HG03558 (cell line): ENCODE measurements at regions not wholly inside any gene's neighbourhood (a gene's known extent, or its start where the extent isn't known, plus 50 kb on each side); places are given as distances from the start of the nearest gene placed in this dataset.
"Not testable (repeated sequence)": the region's sequence is repeated elsewhere in the genome, so short reads cannot be mapped to it uniquely, and the experiment has no call there.

Experiments used
- ATAC-seq: cut with Tn5 transposase; IDR thresholded peaks from one replicate; pipeline ENCODE4 v1.9.1; 2021; ENCODE audit warnings: moderate number of reproducible peaks; ENCODE audit not compliant: unreplicated experiment; ENCODE audit errors: extremely low read depth

DNA sequence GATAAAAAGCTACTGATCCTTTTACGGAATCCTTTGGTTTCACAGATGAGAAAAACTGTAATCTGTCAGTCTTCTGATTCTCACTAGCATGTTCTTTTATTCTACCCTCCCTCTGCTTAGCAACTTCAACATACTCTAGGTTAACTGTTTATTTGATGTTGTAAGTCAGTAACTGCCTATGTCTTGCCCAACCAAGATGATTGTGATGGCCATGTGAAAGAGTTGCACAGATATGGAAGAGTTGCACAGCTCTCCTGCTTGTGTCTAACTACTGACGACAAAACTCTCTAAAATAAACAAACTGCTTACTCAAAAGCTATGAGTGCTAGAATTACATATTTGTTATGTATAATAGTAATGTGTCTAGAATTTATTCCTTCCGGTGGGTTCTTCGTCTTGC, 227.3 kb upstream of the DAB2 start:
- no peak for ATAC-seq

DNA sequence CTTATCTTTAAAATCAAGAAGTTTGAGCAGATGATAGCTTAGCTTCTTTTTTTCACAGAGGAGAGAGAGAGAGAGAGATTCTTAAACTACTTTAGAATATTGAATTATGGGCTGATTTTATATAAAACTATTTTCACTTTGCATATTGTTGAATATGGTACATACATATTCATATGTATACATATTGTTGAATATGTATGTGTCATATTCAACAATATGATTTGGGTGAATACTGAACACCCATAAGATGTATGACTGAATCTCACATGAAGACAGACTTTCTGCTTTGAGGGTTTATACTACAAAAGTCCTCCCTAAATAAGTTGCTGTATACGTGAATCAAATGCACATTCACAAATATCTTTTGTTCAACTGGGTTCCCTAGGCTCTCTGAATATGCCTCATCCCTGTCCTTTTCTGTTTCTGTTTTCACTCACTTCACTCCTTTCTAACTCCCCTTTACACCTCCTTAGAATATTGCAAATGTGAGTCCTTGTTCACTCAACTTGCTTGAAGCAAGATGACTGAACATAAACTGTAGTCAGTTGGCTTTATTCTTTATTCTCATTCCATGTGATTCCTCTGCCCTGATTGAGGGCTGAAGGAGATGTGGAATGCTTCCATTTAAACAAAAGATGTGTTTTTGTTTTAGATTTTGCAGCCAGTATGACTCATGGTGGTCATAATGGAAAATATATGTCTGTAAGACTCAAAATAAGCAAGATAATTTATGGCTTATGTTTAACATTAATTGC, 225.4 kb upstream of the DAB2 start:
- ATAC-seq = no peak

DNA sequence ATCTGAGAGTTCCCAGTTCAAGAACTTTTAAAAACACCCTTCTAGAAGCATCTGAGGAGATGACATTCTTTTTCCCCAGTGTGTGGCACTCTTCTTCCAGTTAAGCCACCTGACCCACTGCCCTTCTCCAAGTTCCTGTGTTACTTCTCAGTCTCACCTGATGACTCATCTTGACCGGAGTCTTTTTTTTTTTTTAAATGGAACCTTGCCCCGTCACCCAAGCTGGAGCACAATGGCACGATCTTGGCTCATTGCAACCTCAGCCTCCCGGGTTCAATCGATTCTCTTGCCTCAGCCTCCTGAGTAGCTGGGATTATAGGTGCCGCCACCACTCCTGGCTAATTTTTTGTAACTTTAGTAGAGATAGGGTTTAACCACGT, 224.1 kb upstream of the DAB2 start:
- no peak for ATAC-seq

DNA sequence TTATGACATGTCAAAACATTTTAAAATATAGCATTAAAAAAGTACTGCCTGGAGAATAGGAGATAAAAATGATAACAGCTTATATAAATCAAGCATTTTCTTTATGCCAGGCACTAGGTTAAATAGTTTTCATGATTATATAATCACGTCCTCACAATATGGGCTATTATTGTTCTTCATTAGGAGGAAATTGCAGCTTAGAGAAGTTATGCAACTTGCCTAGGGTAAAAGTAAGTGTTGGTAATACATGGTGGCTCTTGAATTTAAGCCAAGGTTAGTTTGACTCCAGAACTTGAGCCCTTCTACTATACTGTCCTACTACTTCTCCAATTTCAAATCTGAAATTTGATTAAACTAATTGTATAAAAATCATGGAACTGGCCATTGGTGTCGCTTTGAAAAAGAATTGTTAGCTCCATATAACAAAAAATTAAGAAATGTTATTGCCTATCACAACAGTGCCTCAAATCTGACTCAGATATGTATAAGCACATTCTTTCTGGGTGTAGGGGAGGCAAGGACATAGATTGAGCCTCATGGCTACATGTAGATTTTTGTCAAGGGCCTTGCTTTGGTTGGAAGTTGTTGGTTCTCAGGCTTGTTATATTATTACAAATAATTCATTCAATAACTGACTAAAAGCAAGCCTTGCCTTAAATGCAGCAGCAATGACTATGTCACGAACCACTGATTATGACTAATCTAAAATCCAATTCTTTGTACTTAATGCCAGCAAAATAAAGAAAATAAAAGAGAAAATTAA, 223.5 kb upstream of the DAB2 start:
- no peak for ATAC-seq

DNA sequence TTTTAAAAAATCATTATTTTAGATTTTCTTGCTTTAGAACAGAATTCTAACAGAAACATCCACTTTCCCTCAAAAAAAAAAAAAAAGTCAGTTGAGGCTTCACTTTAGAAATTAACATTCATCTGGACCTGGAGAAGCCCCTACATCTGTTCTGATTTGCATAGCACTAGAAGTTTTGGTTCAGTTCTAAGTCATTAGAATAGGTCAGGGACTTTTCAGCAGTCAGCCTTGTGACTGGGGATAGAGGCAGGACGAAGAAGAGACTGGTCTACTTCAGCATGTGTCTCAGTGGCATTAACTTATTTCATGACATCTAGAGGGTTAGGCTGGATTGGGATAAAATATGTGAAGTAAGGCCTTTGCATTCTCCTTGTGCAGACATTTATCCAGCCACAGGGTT, 215.8 kb upstream of the DAB2 start:
- ATAC-seq = peak; percentile 98

DNA sequence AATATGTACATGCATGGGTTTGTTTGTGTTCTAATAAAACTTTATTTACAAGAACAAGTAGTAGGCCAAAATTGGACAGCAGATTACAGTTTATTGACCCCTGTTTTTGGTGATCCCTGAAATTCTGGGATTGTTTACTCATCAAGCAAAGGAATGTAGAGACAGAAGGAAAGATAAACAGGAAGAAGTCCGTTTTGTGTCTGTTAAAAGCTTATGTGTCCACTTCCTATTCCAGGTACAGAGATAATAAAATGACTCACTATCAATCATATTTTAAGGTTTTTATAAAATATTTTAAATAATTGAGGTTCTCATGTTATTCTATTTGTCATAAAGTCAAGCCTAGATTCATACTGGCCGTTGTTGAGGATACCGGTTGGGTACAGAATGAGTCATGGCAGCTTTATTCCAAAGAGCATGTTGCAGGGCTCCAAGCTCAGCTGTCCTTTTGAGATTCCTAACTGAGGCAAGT, 214.9 kb upstream of the DAB2 start:
- ATAC-seq = no peak

DNA sequence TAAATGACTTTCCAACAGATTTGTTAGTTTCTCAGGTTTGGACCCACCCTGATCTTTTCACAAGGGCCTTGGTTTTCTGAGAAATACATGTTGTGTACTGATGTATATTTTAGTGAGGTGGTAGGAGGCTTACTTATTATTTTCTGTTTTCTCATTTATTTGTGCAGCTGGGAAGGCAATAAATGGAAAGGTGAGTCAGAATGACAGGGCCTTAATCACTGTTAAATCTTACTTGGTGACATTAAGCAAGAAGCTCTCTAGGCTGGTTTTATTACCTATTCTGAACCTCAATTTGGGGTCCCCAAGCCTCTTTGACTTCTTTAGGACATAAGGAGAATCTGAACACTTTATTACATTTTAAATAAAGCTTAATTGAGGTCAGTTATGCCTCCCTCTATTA, 214.0 kb upstream of the DAB2 start:
- no peak for ATAC-seq

DNA sequence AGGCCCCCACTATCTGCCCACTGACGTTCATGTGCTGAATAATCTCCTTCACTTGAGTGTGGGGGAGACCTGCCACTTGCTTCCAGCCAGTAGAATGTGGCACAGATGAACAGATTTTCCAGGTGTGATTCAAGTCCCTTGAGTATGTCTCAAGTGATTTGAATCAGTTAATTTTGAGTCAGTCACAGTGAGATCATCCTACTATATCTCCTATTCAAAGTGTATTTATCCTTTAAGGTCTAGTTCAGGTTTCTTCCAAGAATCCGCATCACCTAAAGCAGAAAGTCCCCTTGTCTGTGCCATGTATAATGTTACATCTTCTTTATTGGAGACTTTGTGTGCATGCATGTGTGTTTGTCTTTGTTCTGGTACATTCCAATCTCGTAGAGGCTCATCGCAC, 208.3 kb upstream of the DAB2 start:
- ATAC-seq = no peak

DNA sequence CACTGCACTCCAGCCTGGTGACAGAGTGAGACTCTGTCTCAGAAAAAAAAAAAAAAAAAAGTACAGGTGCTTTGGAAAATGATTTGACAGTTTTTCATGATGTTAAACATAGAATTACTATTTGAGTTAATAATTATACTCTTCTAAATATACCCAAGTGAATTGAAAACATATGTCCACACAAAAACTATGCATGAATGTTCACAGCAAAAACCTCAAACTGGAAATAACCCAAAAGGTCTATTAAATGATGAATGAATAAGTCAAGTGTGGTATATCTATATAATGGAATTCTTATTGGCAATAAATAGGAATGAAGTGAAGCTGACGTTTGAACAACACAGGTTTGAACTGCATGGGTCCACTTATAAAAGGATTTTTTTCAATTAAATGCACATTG, 207.2 kb upstream of the DAB2 start:
- ATAC-seq = no peak

DNA sequence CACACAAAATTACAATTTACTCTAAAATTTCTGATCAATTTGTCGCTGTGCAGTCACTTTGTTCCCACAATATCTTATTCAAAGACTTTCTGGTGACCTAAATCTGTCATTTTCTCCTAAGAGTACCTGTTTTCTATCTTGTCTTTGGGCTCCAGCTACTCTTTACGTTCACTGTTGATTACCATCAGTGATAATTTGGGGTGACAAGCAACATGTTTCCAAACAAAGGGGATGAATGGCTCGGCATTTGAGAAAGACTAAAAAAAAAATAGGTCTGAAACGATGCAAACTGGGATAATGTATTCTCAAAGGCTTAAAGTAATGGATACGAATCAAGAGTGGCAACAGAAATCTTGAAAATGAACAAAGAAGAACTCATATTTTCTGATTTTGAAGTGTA, 205.2 kb upstream of the DAB2 start:
- no peak for ATAC-seq

DNA sequence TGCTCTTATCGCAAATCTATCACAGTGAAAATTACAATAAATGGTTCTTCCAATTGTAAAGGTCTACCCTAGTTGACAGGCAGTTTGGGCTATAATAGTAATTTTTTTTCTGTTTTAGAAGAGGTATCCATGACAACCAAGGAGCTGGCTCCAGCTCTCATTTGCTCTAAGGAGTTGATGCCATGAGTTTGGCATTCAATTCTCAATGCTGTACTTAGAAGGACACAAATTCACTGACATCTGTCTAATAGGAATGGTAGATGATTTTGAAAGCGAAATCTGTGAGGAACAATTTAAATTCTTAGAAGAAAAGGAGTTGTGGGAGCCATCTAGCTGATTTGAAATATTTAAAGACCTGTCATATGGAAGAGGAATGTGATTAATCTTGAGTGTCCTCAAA, 203.6 kb upstream of the DAB2 start:
- no peak for ATAC-seq

DNA sequence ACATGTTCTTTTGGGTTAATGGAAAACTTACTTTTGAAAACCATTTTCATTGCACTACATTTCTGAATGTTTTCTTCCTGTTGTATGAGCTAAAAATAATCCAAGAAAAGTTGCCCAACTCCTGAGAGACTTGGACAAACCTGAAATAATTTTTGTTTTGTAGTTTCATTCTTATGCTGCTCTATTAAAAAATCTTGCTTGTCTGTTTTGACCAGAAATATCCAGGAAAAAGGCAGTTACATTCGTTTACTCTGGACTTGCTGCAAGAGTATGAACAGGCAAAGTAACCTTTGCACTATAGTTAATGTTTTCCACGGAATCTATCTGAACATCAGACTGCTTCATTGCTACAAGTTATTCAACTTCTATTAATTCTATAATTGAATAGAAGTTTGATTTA, 200.1 kb upstream of the DAB2 start:
- no peak for ATAC-seq

DNA sequence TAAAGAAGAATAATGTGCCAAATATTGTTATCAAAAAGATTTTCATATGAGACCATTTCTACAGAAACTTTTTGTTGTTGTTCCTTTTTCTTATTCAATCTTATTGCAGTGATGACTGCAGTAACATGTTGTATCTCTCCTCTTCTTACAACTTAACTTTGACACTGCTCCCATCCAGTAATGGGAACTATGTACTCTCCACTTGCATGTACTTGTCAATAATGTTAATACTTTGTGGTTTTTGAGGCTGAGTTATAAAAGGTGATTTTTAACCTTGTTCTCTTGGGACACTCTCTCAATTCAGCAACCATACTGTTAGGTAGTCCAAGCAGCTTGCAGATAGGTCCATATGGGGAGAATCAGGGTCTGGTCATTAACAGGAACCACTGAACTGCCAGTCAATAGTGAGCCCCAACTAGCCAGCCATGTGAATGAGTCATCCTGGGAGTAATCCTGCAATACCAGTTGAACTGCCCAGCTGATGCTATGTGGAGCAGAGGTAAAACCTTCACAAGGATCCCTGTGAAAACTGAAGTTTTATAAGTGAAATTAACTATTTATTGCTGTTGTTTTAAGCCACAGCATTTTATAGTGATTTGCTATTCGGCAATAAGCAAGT, 199.6 kb upstream of the DAB2 start:
- peak; percentile 68 for ATAC-seq

DNA sequence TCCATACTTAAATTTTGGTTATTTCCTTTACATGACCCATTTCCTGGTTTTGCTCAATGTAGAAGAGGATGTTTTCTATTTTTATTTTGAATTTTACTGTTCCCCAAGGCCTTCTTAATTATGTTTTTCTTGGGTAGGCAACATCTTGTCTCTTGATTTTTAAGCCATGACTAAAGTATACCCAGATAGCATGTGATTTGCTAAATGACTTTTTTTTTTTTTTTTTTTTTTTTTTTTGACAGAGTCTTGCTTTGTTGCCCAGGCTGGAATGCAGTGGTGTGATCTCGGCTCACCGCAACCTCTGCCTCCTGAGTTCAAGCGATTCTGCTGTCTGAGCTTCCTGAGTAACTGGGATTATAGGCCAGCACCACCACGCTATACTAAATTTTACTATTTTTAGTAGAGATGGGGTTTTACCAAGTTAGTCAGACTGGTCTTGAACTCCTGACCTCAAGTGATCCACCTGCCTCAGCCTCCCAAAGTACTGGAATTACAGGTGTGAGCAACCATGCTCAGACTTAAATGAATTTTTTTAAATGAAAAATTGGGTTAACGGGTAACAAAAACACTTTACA, 198.6 kb upstream of the DAB2 start:
- no peak for ATAC-seq

DNA sequence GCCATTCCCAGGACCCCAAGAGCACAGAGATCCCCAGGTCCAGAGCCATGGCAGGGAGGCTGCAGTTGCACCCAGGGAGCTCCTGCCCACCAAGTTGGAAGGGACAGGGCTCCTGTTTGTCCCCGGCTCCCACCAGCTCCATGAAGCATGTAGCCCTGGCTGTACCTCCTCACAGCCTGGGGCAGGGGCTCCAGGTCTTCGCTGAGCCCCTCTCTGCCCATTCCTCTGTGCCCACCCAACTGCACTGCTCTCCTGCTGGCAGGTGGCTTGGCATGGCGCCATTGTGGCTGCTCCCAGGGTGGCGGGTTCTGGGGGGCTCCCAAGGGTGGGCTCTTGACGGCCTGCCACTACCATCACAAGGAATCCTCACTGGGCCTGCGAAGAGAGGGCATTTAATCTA, 197.5 kb upstream of the DAB2 start:
- no peak for ATAC-seq

DNA sequence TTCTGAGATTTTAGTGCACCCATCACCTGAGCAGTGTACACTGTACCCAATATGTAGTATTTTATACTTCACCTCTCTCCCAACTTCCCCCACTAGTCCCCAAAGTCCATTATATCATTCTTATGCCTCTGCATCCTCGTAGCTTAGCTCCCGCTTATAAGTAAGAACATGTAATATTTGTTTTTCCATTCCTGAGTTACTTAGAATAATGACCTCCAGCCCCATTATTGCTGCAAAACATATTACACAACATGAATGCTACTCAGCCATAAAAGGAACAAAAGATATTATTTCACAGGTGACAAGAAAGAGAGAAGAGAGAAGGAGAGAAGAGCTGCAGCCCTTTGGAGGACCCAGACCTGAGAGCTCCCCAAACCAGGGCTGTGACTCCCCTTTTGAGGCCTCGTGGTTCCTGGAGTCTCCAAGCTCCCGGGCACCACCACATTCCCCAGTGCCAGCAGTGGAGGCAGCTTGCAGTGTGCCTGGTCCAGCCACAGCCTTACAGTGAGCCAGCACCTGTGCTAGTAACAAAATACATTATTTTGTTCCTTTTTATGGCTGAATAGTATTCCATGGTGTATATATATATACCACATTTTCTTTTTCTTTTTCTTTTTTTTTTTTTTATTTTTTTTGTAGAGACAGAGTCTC, 194.5 kb upstream of the DAB2 start:
- no peak for ATAC-seq

DNA sequence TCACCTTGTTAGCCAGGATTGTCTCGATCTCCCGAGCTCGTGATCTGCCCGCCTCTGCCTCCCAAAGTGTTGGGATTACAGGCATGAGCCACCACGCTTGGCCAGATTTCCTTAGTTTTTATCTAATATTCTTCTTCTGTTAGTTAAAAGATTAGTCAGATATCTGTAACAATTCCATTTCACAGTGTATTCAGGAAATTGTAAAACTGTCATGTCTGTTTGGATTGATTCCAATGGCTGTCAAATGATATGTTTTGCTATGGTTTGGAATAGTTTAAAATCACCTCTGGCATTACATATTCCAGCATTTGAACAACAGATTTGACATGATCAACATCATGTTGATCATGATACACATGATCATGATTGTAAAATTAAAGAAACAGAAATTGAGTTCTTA, 193.6 kb upstream of the DAB2 start:
- no peak for ATAC-seq

DNA sequence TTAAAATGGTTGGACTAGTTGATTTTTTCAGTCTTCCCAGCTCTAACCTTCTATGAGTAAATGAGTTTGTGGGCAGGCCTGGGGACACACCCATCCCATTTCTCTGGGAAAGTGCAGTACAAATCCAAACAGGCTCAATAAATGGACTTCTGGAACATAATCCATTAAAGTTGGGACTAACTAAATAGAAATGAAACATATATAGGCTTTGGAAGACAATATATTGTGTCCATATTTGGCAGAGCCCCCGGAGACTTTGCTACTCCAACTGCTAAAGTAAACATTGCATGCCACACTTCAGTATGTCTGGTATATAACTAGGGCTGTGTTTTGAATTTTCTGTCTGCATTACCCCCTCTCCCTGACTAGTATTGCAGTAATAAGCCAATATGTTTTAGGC, 191.4 kb upstream of the DAB2 start:
- no peak for ATAC-seq

DNA sequence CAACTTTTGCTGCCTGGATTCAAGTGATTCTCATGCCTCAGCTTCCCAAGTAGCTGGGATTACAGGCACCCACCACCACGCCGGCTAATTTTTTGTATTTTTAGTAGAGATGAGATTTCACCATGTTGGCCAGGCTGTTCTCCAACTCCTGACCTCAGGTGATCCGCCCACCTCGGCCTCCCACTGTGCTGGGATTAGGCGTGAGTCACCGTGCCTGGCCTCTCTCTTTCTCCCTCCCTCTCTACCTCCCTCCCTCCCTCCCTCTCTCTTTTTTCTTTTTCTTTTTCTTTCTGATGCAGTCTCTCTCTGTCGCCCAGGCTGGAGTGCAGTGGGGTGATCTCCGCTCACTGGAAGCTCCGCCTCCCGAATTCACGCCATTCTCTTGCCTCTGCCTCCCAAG, 186.3 kb upstream of the DAB2 start:
- ATAC-seq = not testable (repeated sequence)

DNA sequence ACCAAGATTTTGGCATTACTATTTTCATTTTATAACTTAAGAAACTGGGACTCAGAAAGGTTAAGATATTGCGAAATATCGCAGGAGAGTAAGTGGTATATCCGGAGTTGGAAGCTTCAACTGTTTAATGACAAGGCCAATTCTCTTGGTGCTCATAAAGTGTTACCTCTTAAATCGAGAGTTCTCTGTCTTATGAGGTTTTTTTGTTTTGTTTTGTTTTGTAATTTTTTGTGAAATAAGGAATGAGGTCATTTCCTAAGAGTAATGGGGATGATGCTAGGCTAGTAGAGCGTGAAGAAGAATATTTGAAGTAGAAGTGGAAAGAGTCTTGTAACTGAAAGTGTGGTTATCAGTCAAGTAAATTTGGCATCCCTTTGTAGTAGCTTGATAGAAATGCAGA, 183.2 kb upstream of the DAB2 start:
- ATAC-seq = no peak

DNA sequence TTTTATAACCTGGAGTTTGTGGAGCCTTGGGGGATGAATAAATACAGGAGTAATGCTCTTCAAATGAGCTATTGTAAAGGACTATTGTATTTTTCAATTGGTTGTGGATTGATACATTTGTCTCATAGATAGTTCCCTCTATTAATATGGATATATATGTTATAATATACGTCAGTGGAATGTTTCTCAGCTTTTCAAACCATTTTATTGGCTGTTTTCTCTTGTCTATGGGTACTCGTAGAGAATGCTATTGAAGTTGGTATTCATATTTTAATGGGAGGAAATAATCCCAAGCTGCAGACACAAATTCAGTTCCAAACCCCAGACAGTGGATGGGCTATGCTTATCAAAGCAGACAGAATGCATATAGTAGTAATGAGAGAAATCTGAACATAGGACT, 181.8 kb upstream of the DAB2 start:
- ATAC-seq = no peak
